Breast epithelium (tissue), 3 donors: ENCODE measurements at regions not wholly inside any gene's neighbourhood (a gene's known extent, or its start where the extent isn't known, plus 50 kb on each side); places are given as distances from the start of the nearest gene placed in this dataset.

Experiments
- CTCF ChIP-seq, 3 donors: fragments of 450-650 bp; IDR thresholded peaks; one replicate each; pipeline ENCODE4 v1.5.1; 2016 to 2017; ENCODE audit warnings: antibody characterized with exemption in 3 of 3, mild to moderate bottlenecking in 3 of 3, moderate library complexity in 3 of 3
- POLR2A ChIP-seq: fragments of 450-650 bp; IDR thresholded peaks from one replicate; pipeline ENCODE4 v1.6.1; 2016; ENCODE audit warnings: antibody characterized with exemption, mild to moderate bottlenecking, moderate library complexity
- POLR2AphosphoS5 ChIP-seq, 3 donors: sonication (generic); formaldehyde crosslinking; IDR thresholded peaks; one replicate each; pipeline ENCODE4 v1.6.1; 2017; ENCODE audit warnings: antibody characterized with exemption in 3 of 3

GRCh38 chr9:96031916-96032534, 156.5 kb downstream of the ERCC6L2 start:
- TF ChIP-seq CTCF (IDR thresholded peaks at IDR 0.05) (no peak), POLR2AphosphoS5 (IDR thresholded peaks at IDR 0.05) (no peak), POLR2A (no peak)
